ENCODE measurements at regions not wholly inside any gene's neighbourhood (a gene's known extent, or its start where the extent isn't known, plus 50 kb on each side); places are given as distances from the start of the nearest gene placed in this dataset.

- TF ChIP-seq, protein P1, sequence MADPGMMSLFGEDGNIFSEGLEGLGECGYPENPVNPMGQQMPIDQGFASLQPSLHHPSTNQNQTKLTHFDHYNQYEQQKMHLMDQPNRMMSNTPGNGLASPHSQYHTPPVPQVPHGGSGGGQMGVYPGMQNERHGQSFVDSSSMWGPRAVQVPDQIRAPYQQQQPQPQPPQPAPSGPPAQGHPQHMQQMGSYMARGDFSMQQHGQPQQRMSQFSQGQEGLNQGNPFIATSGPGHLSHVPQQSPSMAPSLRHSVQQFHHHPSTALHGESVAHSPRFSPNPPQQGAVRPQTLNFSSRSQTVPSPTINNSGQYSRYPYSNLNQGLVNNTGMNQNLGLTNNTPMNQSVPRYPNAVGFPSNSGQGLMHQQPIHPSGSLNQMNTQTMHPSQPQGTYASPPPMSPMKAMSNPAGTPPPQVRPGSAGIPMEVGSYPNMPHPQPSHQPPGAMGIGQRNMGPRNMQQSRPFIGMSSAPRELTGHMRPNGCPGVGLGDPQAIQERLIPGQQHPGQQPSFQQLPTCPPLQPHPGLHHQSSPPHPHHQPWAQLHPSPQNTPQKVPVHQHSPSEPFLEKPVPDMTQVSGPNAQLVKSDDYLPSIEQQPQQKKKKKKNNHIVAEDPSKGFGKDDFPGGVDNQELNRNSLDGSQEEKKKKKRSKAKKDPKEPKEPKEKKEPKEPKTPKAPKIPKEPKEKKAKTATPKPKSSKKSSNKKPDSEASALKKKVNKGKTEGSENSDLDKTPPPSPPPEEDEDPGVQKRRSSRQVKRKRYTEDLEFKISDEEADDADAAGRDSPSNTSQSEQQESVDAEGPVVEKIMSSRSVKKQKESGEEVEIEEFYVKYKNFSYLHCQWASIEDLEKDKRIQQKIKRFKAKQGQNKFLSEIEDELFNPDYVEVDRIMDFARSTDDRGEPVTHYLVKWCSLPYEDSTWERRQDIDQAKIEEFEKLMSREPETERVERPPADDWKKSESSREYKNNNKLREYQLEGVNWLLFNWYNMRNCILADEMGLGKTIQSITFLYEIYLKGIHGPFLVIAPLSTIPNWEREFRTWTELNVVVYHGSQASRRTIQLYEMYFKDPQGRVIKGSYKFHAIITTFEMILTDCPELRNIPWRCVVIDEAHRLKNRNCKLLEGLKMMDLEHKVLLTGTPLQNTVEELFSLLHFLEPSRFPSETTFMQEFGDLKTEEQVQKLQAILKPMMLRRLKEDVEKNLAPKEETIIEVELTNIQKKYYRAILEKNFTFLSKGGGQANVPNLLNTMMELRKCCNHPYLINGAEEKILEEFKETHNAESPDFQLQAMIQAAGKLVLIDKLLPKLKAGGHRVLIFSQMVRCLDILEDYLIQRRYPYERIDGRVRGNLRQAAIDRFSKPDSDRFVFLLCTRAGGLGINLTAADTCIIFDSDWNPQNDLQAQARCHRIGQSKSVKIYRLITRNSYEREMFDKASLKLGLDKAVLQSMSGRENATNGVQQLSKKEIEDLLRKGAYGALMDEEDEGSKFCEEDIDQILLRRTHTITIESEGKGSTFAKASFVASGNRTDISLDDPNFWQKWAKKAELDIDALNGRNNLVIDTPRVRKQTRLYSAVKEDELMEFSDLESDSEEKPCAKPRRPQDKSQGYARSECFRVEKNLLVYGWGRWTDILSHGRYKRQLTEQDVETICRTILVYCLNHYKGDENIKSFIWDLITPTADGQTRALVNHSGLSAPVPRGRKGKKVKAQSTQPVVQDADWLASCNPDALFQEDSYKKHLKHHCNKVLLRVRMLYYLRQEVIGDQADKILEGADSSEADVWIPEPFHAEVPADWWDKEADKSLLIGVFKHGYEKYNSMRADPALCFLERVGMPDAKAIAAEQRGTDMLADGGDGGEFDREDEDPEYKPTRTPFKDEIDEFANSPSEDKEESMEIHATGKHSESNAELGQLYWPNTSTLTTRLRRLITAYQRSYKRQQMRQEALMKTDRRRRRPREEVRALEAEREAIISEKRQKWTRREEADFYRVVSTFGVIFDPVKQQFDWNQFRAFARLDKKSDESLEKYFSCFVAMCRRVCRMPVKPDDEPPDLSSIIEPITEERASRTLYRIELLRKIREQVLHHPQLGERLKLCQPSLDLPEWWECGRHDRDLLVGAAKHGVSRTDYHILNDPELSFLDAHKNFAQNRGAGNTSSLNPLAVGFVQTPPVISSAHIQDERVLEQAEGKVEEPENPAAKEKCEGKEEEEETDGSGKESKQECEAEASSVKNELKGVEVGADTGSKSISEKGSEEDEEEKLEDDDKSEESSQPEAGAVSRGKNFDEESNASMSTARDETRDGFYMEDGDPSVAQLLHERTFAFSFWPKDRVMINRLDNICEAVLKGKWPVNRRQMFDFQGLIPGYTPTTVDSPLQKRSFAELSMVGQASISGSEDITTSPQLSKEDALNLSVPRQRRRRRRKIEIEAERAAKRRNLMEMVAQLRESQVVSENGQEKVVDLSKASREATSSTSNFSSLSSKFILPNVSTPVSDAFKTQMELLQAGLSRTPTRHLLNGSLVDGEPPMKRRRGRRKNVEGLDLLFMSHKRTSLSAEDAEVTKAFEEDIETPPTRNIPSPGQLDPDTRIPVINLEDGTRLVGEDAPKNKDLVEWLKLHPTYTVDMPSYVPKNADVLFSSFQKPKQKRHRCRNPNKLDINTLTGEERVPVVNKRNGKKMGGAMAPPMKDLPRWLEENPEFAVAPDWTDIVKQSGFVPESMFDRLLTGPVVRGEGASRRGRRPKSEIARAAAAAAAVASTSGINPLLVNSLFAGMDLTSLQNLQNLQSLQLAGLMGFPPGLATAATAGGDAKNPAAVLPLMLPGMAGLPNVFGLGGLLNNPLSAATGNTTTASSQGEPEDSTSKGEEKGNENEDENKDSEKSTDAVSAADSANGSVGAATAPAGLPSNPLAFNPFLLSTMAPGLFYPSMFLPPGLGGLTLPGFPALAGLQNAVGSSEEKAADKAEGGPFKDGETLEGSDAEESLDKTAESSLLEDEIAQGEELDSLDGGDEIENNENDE (IDR thresholded peaks at IDR 0.05; ENCODE audit: low read depth, low read length), result no peak
- TF ChIP-seq TOE1 (IDR thresholded peaks at IDR 0.05; ENCODE audit: borderline replicate concordance) (no peak), TOE1 (CRISPR knock-in tag; IDR thresholded peaks at IDR 0.05; ENCODE audit: borderline replicate concordance, low read depth) (no peak), SPI1 (IDR thresholded peaks at IDR 0.05; ENCODE audit: borderline replicate concordance, low read depth, low read length) (no peak), NFYB (IDR thresholded peaks at IDR 0.05; ENCODE audit: extremely low read depth, insufficient read length) (no peak), THRAP3 (IDR thresholded peaks at IDR 0.05; ENCODE audit: borderline replicate concordance) (no peak)
Observed at GRCh38 chrX:113770071-113770470, 813.8 kb upstream of the HTR2C start (continued).

Measured in K562 (cell line).